Gastroesophageal sphincter (tissue), 4 donors: ENCODE measurements at regions not wholly inside any gene's neighbourhood (a gene's known extent, or its start where the extent isn't known, plus 50 kb on each side); places are given as distances from the start of the nearest gene placed in this dataset.

Source experiments
- ATAC-seq: fragments of 150-250 bp; one replicate; pipeline ENCODE4 v1.9.1; 2016; ENCODE audit warnings: mild to moderate bottlenecking, moderate library complexity
- H3K27ac ChIP-seq, 4 donors: fragments of 200-600 bp; sonication (generic) in 3 of 4; 1 replicate in 3 of 4; 2 replicates in 1 of 4; pipeline ENCODE4 v1.5.1; 2016 to 2019
- H3K27me3 ChIP-seq: fragments of 200-600 bp; sonication (generic); one replicate; pipeline ENCODE4 v1.5.1; 2019
- H3K36me3 ChIP-seq, 2 donors: fragments of 200-600 bp; sonication (generic); one replicate each; pipeline ENCODE4 v1.5.1; 2019; ENCODE audit warnings: control low read depth in 1 of 2
- H3K4me1 ChIP-seq, 3 donors: fragments of 200-600 bp; sonication (generic); 1 replicate in 2 of 3; 2 replicates in 1 of 3; pipeline ENCODE4 v1.5.1; 2016 to 2019; ENCODE audit warnings: control low read depth in 2 of 3
- H3K4me3 ChIP-seq, 2 donors: fragments of 200-600 bp; sonication (generic); one replicate each; pipeline ENCODE4 v1.5.1; 2019; ENCODE audit warnings: mild to moderate bottlenecking in 1 of 2, moderate library complexity in 1 of 2
- H3K9me3 ChIP-seq, 3 donors: fragments of 200-600 bp; sonication (generic); one replicate each; pipeline ENCODE4 v1.5.1; 2017 to 2019; ENCODE audit warnings: control low read depth in 2 of 3
- EP300 ChIP-seq: sonication (generic); formaldehyde crosslinking; IDR thresholded peaks from one replicate; pipeline ENCODE4 v1.6.1; 2017; ENCODE audit warnings: antibody characterized with exemption, mild to moderate bottlenecking
- POLR2A ChIP-seq, 2 donors: fragments of 450-650 bp; IDR thresholded peaks; one replicate each; pipeline ENCODE4 v1.6.1; 2017; ENCODE audit warnings: antibody characterized with exemption in 2 of 2, mild to moderate bottlenecking in 2 of 2, moderate library complexity in 1 of 2
- POLR2AphosphoS5 ChIP-seq: sonication (generic); formaldehyde crosslinking; IDR thresholded peaks from one replicate; pipeline ENCODE4 v1.6.1; 2017; ENCODE audit warnings: antibody characterized with exemption
- WGBS, 2 donors: methylation state at CpG; one replicate each; pipeline ENCODE4 v1.1.5; 2018; ENCODE audit warnings: low coverage in 1 of 2; 5-methylcytosine and 5-hydroxymethylcytosine counted together
- TF ChIP-seq, protein P1 (sequence below), 4 experiments: fragments of 200-600 bp in 2 of 4; fragments of 450-650 bp in 2 of 4; sonication (generic) in 1 of 4; IDR thresholded peaks; one replicate each; pipeline ENCODE4 v1.5.1; 2017 to 2019; ENCODE audit warnings: antibody characterized with exemption in 4 of 4, mild to moderate bottlenecking in 2 of 4, moderate library complexity in 2 of 4

DNA sequence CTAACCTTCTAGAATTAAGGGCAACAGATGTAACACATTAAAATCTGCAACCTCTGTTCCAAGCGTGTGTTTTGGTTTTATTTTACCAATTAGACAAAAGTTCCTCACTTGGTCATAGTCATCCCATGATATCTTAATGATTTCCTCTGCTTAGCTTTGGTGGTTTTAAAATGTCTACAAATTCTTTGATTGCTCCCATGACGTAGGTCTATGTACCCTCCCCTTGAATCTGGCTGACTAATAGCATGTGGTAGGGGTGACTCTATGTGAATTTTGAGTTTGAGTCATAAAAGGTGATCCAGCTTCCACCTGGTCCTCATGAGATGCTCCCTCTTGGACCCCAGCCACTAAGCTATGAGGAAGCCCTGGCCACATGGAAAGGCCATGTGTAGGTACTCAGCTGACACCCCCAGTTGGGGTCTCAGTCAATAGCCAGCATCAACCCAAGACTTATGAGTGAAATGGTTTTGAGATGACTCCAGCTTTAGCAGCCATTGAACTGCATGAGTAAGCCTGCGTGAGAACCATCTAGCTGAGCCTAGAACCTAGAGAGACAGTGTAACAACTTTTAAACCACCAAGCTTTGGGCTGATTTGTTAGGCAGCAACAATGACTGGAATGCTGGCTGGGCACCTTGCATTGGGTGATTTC, 247.1 kb downstream of the MSRB3 start:
- Histone ChIP-seq H3K9me3 (peaks cover 0 to 6% (median 0%) of the 10 kb centered on the region in 3 donors), H3K4me1 (no peaks in the 10 kb centered on the region), H3K27me3 (no peaks in the 10 kb centered on the region), H3K4me3 (no peak overlapping the region), H3K27ac (no peak overlapping the region), H3K36me3 (no peaks in the 10 kb centered on the region)
- TF ChIP-seq POLR2AphosphoS5 (no peak), EP300 (no peak), POLR2A (IDR thresholded peaks at IDR 0.05) (no peak)
- TF ChIP-seq, protein P1, sequence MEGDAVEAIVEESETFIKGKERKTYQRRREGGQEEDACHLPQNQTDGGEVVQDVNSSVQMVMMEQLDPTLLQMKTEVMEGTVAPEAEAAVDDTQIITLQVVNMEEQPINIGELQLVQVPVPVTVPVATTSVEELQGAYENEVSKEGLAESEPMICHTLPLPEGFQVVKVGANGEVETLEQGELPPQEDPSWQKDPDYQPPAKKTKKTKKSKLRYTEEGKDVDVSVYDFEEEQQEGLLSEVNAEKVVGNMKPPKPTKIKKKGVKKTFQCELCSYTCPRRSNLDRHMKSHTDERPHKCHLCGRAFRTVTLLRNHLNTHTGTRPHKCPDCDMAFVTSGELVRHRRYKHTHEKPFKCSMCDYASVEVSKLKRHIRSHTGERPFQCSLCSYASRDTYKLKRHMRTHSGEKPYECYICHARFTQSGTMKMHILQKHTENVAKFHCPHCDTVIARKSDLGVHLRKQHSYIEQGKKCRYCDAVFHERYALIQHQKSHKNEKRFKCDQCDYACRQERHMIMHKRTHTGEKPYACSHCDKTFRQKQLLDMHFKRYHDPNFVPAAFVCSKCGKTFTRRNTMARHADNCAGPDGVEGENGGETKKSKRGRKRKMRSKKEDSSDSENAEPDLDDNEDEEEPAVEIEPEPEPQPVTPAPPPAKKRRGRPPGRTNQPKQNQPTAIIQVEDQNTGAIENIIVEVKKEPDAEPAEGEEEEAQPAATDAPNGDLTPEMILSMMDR (IDR thresholded peaks at IDR 0.05), result no peak
- ATAC-seq, result no peak
- 83 to 87% methylated on average over 2 of the region's 3 CpGs for WGBS, 2 donors

- Histone ChIP-seq H3K27me3 (no peaks in the 10 kb centered on the region), H3K4me1 (no peaks in the 10 kb centered on the region), H3K9me3 (peaks cover 0 to 6% (median 0%) of the 10 kb centered on the region in 3 donors), H3K27ac (no peak overlapping the region), H3K4me3 (no peak overlapping the region), H3K36me3 (no peaks in the 10 kb centered on the region)
- no peak for TF ChIP-seq POLR2A (IDR thresholded peaks at IDR 0.05)
- no peak for TF ChIP-seq EP300
- no peak for TF ChIP-seq POLR2AphosphoS5
- TF ChIP-seq, protein P1 (IDR thresholded peaks at IDR 0.05), result no peak
- WGBS, 2 donors, result 100% methylated on average over 2 of the region's 2 CpGs; no CpG with 5 or more reads in 1 of the 2 donors
- no peak for ATAC-seq
Measured at GRCh38 chr12:65526311-65526710, 247.8 kb downstream of the MSRB3 start.

DNA sequence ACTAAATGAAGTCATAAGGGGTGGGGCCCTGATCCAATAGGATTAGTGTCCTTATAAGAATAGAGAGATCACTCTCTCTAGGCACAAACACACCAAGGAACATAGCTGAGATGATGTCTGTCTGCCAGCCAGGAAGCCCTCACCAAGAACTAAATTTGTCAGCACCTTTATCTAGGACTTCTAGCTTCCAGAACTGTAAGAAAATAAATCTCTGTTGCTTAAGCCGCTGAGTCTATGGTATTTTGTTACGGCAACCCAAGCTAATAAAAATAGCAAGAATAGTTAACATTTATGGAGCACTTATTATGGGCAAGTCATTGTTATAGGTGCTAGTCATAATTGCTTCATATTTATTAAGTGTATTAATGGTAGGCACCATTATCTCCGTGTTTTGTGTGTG, 249.6 kb downstream of the MSRB3 start:
- TF ChIP-seq POLR2A (IDR thresholded peaks at IDR 0.05), result no peak
- TF ChIP-seq EP300, result no peak
- no peak for TF ChIP-seq POLR2AphosphoS5
- TF ChIP-seq, protein P1 (IDR thresholded peaks at IDR 0.05), result no peak
- WGBS, 2 donors, result 94 to 97% methylated on average over 3 of the region's 3 CpGs
- H3K4me3 ChIP-seq, result no peak overlapping the region
- no peaks in the 10 kb centered on the region for H3K36me3 ChIP-seq
- H3K9me3 ChIP-seq, result peaks cover 0 to 6% (median 0%) of the 10 kb centered on the region in 3 donors
- H3K27me3 ChIP-seq, result no peaks in the 10 kb centered on the region
- H3K27ac ChIP-seq, result no peak overlapping the region
- no peaks in the 10 kb centered on the region for H3K4me1 ChIP-seq
- no peak for ATAC-seq

DNA sequence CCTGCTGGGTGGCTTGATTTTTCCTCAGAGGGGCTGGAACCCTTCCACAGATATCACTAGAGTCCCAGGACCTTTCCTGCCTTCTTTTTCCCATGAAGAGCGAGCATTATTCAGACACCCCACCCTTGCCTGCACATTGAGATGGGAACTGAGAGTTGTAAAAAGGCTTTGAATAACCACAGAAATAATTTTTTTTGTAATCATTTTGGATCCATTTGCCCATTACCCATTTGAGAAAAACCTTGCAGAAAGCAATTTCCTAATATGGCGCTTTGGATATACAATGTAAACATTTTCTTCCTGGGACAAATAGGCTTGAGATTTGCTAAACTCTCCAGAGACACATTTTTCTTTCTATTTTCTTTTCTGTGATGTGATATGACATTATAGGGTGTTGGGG, 250.6 kb downstream of the MSRB3 start:
- 85 to 98% methylated on average over 2 of the region's 2 CpGs for WGBS, 2 donors

More for the DNA sequence above, 250.6 kb downstream of the MSRB3 start:
- no peak for ATAC-seq
- TF ChIP-seq, protein P1 (IDR thresholded peaks at IDR 0.05), result no peak
- TF ChIP-seq POLR2A (IDR thresholded peaks at IDR 0.05), result no peak
- TF ChIP-seq EP300, result no peak
- TF ChIP-seq POLR2AphosphoS5, result no peak
- no peaks in the 10 kb centered on the region for H3K27me3 ChIP-seq
- H3K27ac ChIP-seq, result no peak overlapping the region
- peaks cover 0 to 6% (median 0%) of the 10 kb centered on the region in 3 donors for H3K9me3 ChIP-seq
- no peaks in the 10 kb centered on the region for H3K36me3 ChIP-seq
- no peak overlapping the region for H3K4me3 ChIP-seq
- no peaks in the 10 kb centered on the region for H3K4me1 ChIP-seq
